Muscle of leg (tissue), 3 donors: ENCODE measurements at regions not wholly inside any gene's neighbourhood (a gene's known extent, or its start where the extent isn't known, plus 50 kb on each side); places are given as distances from the start of the nearest gene placed in this dataset.

Experiments
- DNase-seq: peaks from one replicate; pipeline ENCODE4 v3.0.0; 2013
- H3K27ac ChIP-seq: one replicate; pipeline ENCODE4 v1.5.1; 2013; ENCODE audit warnings: mild to moderate bottlenecking, low read length, control low read depth
- H3K27me3 ChIP-seq: one replicate; pipeline ENCODE4 v1.6.1; 2013; ENCODE audit warnings: low read length; ENCODE audit not compliant: control insufficient read depth, insufficient read depth
- H3K36me3 ChIP-seq: one replicate; pipeline ENCODE4 v1.6.1; 2013; ENCODE audit warnings: low read length; ENCODE audit not compliant: control insufficient read depth, insufficient read depth
- H3K4me1 ChIP-seq: one replicate; pipeline ENCODE4 v1.6.1; 2013; ENCODE audit warnings: low read length; ENCODE audit not compliant: control insufficient read depth, insufficient read depth
- H3K4me3 ChIP-seq: one replicate; pipeline ENCODE4 v1.5.1; 2013; ENCODE audit warnings: low read length, control low read depth
- H3K9me3 ChIP-seq: replicated peaks from 2 replicates; pipeline ENCODE4 v1.6.1; 2013; ENCODE audit warnings: low read depth, low read length; ENCODE audit not compliant: control insufficient read depth
- WGBS: methylation state at CpG from one replicate; pipeline ENCODE4 v1.1.5; 2013; ENCODE audit warnings: missing lambda C conversion rate; ENCODE audit not compliant: insufficient coverage; 5-methylcytosine and 5-hydroxymethylcytosine counted together

DNA sequence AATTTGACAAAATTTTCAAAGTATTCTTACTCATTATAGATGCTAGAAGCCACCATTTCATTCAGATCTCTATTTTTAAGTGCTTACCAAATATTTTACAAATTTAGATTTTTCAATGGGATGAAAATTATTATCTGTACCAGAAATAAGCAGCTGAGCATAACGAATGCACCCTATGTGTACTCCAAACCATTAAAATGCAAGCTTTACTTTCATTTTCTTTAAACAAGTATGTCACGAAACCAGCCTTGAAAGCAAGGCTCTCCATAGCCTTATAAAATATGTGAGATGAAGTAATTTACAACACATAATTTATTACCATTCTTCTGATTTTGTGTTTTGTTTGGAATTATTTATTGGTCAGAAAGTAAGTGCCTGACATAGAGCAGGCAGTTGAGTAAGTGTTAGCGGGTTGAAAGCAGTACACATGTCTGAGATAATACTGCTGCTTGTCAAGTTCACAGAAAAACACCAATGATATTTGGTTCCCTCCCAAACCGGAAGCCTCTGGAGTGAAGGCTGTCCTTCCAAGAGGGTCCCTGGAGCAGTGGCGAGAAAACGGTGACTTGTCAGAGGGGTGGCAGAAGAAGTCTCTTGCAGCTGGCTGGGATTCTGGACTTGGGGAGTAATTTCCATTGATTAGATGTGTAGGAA, 322.7 kb upstream of the PFKP start:
- DNase-seq, result peak; percentile 25
- H3K9me3 ChIP-seq, result no peaks in the 10 kb centered on the region
- WGBS, result no CpG with 5 or more reads among the region's 6 CpGs
- peak overlapping the region; percentile 26 for H3K4me3 ChIP-seq
- no peaks in the 10 kb centered on the region for H3K4me1 ChIP-seq
- no peaks in the 10 kb centered on the region for H3K36me3 ChIP-seq
- H3K27ac ChIP-seq, result no peak overlapping the region
- no peaks in the 10 kb centered on the region for H3K27me3 ChIP-seq

DNA sequence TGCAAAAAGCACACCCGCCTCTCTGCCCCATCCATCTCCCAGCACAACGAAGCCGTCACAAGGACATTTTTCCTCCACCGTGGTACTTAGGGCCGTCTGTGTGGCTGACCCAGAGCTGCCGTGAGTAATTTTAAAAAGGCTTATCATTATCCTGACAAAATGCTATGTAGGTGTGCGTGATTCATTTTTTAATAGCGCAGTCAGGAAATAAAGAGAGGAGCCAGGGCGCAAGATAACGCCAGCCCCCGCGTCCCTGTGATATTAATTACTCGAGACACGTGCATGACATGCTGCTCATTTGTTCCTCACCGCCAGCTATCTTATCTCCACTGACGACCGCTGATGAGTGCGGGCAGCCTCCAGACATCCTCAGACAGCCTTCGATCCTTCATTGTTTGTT, 332.7 kb upstream of the PFKP start:
- Histone ChIP-seq H3K9me3 (peaks cover 4% of the 10 kb centered on the region), H3K4me3 (no peak overlapping the region), H3K27ac (no peak overlapping the region), H3K27me3 (no peaks in the 10 kb centered on the region), H3K36me3 (no peaks in the 10 kb centered on the region), H3K4me1 (no peaks in the 10 kb centered on the region)
- DNase-seq, result no peak
- 77% methylated on average over 12 of the region's 19 CpGs for WGBS

DNA sequence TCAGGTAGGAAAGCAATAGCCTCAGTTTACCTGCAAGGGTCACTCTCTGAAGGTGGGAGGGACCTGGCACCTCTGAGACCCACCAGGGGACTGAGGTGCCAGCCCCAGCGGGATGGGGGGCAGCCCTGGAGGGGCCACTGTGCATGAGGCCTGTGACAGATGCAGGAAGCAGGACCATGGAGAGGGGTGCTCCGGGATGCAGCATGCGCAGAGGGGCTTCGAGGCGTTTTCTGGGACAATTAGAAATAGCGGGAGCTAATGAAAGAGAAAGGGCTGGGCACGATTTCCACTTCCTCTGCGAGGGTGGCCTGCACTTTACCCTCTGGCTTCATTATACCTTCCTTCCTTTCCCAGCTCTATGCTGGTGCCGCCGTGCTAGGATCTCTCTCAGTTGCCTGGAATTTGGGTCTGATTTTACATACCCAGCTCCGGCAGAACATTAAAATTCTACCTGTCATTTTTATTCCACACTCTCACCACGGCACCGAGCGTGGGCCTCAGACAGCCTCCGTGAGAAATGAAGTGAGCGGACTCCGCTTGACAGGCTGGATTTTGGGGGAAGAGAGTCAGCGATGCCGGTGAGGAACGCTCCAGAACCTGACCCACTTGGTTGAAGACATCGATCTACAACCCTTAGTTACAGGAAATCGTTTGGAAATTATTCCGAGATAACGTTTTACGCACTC, 333.9 kb upstream of the PFKP start:
- Histone ChIP-seq H3K27ac (no peak overlapping the region), H3K9me3 (peaks cover 4% of the 10 kb centered on the region), H3K27me3 (no peaks in the 10 kb centered on the region), H3K4me3 (no peak overlapping the region), H3K36me3 (no peaks in the 10 kb centered on the region), H3K4me1 (no peaks in the 10 kb centered on the region)
- DNase-seq, result no peak
- 82% methylated on average over 22 of the region's 25 CpGs for WGBS

DNA sequence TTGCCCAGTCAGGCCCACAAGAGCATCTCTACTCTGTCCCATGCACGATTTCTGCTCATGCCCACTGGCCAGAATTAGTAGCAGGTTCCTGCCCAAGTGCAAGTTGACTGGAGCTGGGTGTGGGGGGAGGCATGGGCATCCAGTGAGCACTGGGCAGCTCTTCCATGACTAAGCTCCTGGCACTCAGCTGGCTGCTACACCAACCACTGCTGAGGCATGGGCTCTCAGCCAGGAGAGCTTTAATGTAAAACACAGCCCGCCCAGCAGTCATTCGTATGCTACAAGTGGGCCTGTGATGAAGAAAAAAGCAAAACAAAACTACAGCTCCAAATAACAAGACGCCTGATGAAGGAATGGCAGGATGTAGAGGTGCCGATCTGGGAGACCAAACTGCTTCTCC, 335.4 kb upstream of the PFKP start:
- no peaks in the 10 kb centered on the region for H3K36me3 ChIP-seq
- H3K4me1 ChIP-seq, result no peaks in the 10 kb centered on the region
- peaks cover 4% of the 10 kb centered on the region for H3K9me3 ChIP-seq
- DNase-seq, result peak; percentile 12
- no CpG with 5 or more reads among the region's 5 CpGs for WGBS
- no peak overlapping the region for H3K27ac ChIP-seq
- H3K27me3 ChIP-seq, result no peaks in the 10 kb centered on the region
- H3K4me3 ChIP-seq, result no peak overlapping the region

DNA sequence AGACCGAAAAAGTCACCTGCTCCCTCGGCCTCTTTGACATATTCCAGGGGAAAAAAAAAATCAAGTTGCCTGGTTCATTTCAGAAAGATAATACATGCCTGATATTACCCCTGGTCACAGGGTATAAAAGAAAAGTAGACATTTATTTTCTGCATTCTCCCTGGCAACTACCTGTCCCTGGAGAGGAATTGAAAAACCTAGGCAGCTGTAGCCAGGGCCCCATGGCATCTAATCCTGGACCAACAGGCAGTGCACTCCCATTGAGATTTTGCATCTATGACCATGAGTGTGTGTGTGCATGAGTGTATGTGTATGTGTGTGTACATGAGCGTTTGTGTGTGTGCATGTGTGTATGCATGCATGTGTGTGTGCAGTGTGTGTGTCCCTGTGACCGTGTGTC, 338.2 kb upstream of the PFKP start:
- no peaks in the 10 kb centered on the region for H3K27me3 ChIP-seq
- H3K27ac ChIP-seq, result no peak overlapping the region
- 60% methylated on average over 1 of the region's 4 CpGs for WGBS
- DNase-seq, result no peak
- H3K9me3 ChIP-seq, result peaks cover 4% of the 10 kb centered on the region
- no peak overlapping the region for H3K4me3 ChIP-seq
- no peaks in the 10 kb centered on the region for H3K36me3 ChIP-seq
- no peaks in the 10 kb centered on the region for H3K4me1 ChIP-seq

DNA sequence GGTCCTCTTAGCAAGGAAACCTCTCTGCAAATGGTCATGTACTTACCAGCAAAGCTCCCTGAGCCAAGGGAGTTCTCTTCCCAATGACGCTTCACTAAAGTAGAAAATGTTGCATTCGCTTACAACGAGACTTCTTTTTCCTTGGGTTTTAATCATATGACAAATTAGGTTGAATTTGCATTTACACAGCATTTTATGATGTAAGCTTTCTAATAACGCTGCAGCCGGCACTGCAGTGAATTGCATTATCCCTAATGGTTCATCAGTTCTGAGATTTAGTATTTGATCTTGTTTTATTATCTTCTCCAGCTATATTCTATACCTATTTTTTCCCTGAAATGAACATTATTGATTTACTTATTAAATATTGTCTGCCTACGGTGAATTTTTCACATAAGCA, 339.3 kb upstream of the PFKP start:
- WGBS, result no CpG with 5 or more reads among the region's 6 CpGs
- Histone ChIP-seq H3K27me3 (no peaks in the 10 kb centered on the region), H3K9me3 (peaks cover 4% of the 10 kb centered on the region), H3K4me3 (no peak overlapping the region), H3K36me3 (no peaks in the 10 kb centered on the region), H3K27ac (no peak overlapping the region), H3K4me1 (no peaks in the 10 kb centered on the region)
- no peak for DNase-seq

DNA sequence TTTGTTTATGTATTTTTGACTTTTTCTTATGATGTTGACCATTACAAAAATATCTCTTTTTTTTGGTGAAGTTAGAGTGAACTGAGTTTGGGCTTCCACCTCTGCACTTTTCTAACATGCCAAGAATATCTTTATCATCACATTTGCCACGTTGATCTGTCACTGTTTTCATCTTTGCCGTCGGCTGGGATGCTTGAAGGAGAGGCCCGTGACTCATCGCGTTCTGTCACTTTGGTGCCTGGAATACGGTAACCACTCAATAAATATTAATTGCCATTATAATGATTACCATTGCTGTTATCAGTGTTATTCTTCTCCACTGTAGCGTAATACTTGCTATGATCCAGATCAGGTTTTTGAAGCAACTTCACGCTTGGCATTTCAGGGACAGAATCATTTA, 350.8 kb upstream of the PFKP start:
- H3K36me3 ChIP-seq, result no peaks in the 10 kb centered on the region
- H3K27me3 ChIP-seq, result no peaks in the 10 kb centered on the region
- no peak overlapping the region for H3K27ac ChIP-seq
- no peak for DNase-seq
- no peaks in the 10 kb centered on the region for H3K4me1 ChIP-seq
- no CpG with 5 or more reads among the region's 9 CpGs for WGBS
- H3K4me3 ChIP-seq, result no peak overlapping the region
- no peaks in the 10 kb centered on the region for H3K9me3 ChIP-seq

DNA sequence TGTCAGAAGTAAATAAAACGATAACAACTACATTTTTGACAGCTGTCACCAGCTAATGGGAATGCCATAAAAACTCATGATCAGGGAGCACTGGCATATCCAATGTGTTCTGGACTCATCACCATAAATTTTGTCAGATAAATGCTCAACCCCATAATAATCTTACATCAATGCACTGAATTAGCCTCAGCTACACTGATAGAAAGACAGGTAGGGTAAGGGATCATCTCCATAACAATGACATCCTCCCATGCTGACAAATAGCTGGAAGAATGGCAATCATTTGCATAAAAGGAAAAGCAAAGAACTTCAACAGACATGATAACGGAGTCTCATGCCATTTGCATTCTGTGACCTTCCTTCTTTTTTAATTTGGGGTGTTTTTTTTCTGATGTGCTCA, 352.8 kb upstream of the PFKP start:
- WGBS, result no CpG with 5 or more reads among the region's 2 CpGs
- Histone ChIP-seq H3K36me3 (no peaks in the 10 kb centered on the region), H3K4me3 (no peak overlapping the region)

DNA sequence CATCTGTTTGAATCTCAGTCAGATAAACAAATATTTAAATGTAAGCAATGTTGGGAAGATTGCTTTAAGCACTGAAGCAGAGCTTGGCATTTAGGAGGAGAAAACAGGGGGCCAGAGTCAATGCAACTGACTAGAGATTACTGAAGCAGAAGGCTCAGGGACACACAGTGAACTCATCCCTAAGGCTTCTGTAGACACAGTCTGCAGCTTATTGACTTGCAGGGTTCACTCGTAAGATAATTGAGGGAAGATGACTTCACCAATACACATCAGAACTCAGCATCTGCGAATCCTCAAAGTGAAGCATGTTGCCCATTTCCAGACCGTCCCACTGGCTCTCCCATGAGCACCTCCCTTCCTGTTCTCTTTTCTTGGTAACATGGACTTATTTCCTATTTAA, 363.4 kb upstream of the PFKP start:
- no peak for DNase-seq
- Histone ChIP-seq H3K9me3 (no peaks in the 10 kb centered on the region), H3K4me1 (no peaks in the 10 kb centered on the region), H3K4me3 (no peak overlapping the region), H3K36me3 (no peaks in the 10 kb centered on the region), H3K27me3 (no peaks in the 10 kb centered on the region), H3K27ac (no peak overlapping the region)
- WGBS, result no CpG with 5 or more reads among the region's 3 CpGs

More for the DNA sequence above, 352.8 kb upstream of the PFKP start:
- H3K27ac ChIP-seq, result no peak overlapping the region
- H3K27me3 ChIP-seq, result no peaks in the 10 kb centered on the region
- H3K4me1 ChIP-seq, result no peaks in the 10 kb centered on the region
- H3K9me3 ChIP-seq, result peaks cover 2% of the 10 kb centered on the region
- DNase-seq, result no peak

DNA sequence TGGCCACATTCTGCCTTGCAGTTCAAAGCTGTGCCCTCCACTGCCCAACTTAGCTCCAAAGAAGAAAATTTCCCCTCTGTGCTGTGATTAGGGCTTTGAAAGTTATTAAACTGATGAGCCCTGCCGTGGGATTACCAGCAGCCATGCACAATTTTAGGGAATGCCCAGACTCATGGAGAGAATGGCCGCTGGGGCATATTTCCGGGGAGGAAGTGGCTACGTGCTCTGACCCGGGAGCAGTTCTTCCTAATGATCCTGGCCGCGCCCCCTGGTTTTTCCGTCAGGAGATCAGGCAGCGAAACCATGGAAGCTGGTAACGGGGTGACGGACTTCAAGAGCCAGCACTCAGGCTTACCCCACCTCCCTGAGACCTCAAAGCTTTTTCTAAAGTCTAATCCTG, 365.5 kb upstream of the PFKP start:
- DNase-seq, result no peak
- H3K36me3 ChIP-seq, result no peaks in the 10 kb centered on the region
- H3K27me3 ChIP-seq, result no peaks in the 10 kb centered on the region
- H3K4me3 ChIP-seq, result no peak overlapping the region
- H3K4me1 ChIP-seq, result no peaks in the 10 kb centered on the region
- H3K27ac ChIP-seq, result no peak overlapping the region
- no peaks in the 10 kb centered on the region for H3K9me3 ChIP-seq
- 90% methylated on average over 8 of the region's 11 CpGs for WGBS
